Loucy (cell line): ENCODE measurements at regions not wholly inside any gene's neighbourhood (a gene's known extent, or its start where the extent isn't known, plus 50 kb on each side); places are given as distances from the start of the nearest gene placed in this dataset.

ENCODE experiments used
- EZH2phosphoT487 ChIP-seq: fragments of 200-600 bp; IDR thresholded peaks from 2 replicates; pipeline ENCODE4 v1.6.1; 2018; ENCODE audit warnings: antibody characterized with exemption, mild to moderate bottlenecking, moderate library complexity, borderline replicate concordance
- TF ChIP-seq, protein P1 (sequence below): fragments of 200-600 bp; sonication (generic); conservative IDR thresholded peaks from 2 replicates; pipeline ENCODE4 v1.5.1; 2014; ENCODE audit warnings: mild to moderate bottlenecking, antibody characterized with exemption, low read length

DNA sequence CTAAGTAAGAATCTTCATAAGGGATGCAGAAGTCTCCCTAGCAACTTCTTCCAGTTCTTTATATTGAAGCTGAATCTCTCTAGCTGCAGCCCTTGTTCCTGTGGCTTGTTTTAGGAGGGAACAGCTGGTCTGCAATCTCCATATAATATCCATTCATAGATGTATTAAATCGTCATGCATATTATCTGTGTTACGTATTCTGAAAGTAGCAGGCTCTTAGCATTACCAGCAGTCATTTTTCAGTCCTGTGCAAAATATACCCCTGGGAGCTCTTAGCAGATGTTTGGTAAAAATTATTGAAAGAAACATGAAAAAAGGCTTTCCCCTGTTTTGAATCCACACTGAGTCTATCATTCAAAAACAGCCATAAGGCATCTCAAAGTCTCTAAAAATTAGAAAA, 385.3 kb downstream of the IRS1 start:
- no peak for TF ChIP-seq EZH2phosphoT487
- TF ChIP-seq, protein P1, sequence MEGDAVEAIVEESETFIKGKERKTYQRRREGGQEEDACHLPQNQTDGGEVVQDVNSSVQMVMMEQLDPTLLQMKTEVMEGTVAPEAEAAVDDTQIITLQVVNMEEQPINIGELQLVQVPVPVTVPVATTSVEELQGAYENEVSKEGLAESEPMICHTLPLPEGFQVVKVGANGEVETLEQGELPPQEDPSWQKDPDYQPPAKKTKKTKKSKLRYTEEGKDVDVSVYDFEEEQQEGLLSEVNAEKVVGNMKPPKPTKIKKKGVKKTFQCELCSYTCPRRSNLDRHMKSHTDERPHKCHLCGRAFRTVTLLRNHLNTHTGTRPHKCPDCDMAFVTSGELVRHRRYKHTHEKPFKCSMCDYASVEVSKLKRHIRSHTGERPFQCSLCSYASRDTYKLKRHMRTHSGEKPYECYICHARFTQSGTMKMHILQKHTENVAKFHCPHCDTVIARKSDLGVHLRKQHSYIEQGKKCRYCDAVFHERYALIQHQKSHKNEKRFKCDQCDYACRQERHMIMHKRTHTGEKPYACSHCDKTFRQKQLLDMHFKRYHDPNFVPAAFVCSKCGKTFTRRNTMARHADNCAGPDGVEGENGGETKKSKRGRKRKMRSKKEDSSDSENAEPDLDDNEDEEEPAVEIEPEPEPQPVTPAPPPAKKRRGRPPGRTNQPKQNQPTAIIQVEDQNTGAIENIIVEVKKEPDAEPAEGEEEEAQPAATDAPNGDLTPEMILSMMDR: no peak
